Subcutaneous abdominal adipose tissue (tissue), 5 donors: ENCODE measurements at regions not wholly inside any gene's neighbourhood (a gene's known extent, or its start where the extent isn't known, plus 50 kb on each side); places are given as distances from the start of the nearest gene placed in this dataset.

ENCODE experiments used
- H3K27ac ChIP-seq: one replicate; pipeline ENCODE4 v1.7.0; 2013; ENCODE audit warnings: low read depth, mild to moderate bottlenecking, inconsistent platforms, low read length, moderate library complexity
- H3K27me3 ChIP-seq, 5 donors: one replicate each; pipeline ENCODE4 v1.7.0; 2013; ENCODE audit warnings: low read length in 5 of 5, inconsistent platforms in 1 of 5; ENCODE audit not compliant: control insufficient read depth in 5 of 5, insufficient read depth in 4 of 5
- H3K36me3 ChIP-seq, 5 donors: one replicate each; pipeline ENCODE4 v1.7.0; 2013; ENCODE audit warnings: low read length in 5 of 5; ENCODE audit not compliant: control insufficient read depth in 5 of 5, insufficient read depth in 5 of 5
- H3K4me1 ChIP-seq, 5 donors: one replicate each; pipeline ENCODE4 v1.7.0; 2013; ENCODE audit warnings: low read length in 5 of 5, mild to moderate bottlenecking in 3 of 5, moderate library complexity in 1 of 5; ENCODE audit not compliant: control insufficient read depth in 5 of 5, insufficient read depth in 5 of 5
- H3K4me3 ChIP-seq, 5 donors: one replicate each; pipeline ENCODE4 v1.7.0; 2013; ENCODE audit warnings: low read length in 5 of 5, low read depth in 1 of 5
- H3K9ac ChIP-seq, 5 donors: one replicate each; pipeline ENCODE4 v1.7.0; 2013; ENCODE audit warnings: low read length in 5 of 5, mild to moderate bottlenecking in 4 of 5, moderate library complexity in 3 of 5
- H3K9me3 ChIP-seq, 5 donors: one replicate each; pipeline ENCODE4 v1.7.0; 2013; ENCODE audit warnings: low read length in 5 of 5; ENCODE audit not compliant: control insufficient read depth in 5 of 5
- donor health status: healthy.
- donor health status: healthy.
- donor health status: healthy.
- donor health status: healthy.
- donor health status: healthy.

DNA sequence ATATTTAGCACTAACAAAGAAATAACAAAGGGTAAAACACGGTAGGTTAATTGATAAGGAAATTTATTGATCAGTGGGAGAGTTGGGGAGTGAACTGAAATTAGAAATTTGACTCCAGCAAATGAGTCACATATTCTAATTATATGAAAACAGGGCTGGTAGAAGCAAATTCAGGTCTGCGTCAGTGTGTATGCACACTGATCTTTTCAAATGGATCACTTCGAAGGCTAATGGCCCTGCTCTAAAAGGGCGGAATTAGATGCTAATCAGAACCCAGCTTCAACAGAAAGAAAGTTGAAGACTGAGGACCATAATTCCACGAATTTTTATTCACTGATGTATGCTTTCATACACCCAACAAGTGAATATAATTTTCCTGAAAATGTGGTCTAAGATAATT lies 762.4 kb upstream of the DPPA4 start:
- no peak overlapping the region for H3K27ac ChIP-seq
- no peaks in the 10 kb centered on the region for H3K36me3 ChIP-seq
- no peaks in the 10 kb centered on the region for H3K27me3 ChIP-seq
- no peak overlapping the region for H3K9ac ChIP-seq
- H3K4me3 ChIP-seq, result no peak overlapping the region
- no peaks in the 10 kb centered on the region for H3K9me3 ChIP-seq
- H3K4me1 ChIP-seq, result no peaks in the 10 kb centered on the region

DNA sequence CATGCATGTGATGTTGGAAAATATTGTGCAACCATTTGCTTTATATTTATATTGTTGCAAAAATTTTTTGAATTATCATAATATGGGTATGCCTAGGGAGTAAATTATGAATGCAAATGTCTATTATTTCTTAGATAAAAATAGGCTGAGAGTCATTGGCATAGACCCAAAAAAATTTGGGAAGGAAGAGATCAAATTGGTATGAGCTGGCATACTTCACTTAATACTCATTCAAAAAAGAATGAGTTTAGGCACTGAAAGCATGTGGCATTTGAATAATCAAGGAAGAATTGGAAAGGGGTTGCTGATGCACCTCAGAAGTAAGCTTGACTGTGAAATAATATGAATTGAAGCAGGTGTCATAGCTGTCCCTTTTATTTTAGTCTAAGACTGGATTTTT lies 764.0 kb upstream of the DPPA4 start:
- no peaks in the 10 kb centered on the region for H3K27me3 ChIP-seq
- no peak overlapping the region for H3K9ac ChIP-seq
- no peaks in the 10 kb centered on the region for H3K9me3 ChIP-seq
- H3K4me3 ChIP-seq, result no peak overlapping the region
- H3K36me3 ChIP-seq, result no peaks in the 10 kb centered on the region
- no peaks in the 10 kb centered on the region for H3K4me1 ChIP-seq
- no peak overlapping the region for H3K27ac ChIP-seq

DNA sequence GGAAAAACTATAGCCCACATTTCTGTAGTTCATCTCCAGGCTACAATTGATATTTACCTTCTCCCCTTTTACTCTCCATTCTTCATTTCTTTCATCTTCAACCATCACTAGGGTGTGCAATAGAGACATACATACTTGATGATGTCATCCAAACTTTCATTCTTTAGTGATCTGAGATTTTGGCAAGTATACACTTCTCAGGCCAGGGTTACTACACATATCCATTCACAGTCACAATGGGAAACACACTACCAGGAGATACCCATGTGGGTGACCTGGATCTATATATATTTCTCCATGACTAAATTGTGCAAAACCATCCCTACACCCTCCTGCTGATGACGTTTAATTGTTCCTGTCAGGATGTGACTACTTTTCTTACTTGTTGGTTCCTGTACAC lies 769.5 kb upstream of the DPPA4 start:
- Histone ChIP-seq H3K36me3 (no peaks in the 10 kb centered on the region), H3K9me3 (peaks cover 0 to 2% (median 0%) of the 10 kb centered on the region in 5 donors), H3K27me3 (no peaks in the 10 kb centered on the region), H3K4me1 (no peaks in the 10 kb centered on the region), H3K27ac (no peak overlapping the region), H3K9ac (no peak overlapping the region), H3K4me3 (no peak overlapping the region)

DNA sequence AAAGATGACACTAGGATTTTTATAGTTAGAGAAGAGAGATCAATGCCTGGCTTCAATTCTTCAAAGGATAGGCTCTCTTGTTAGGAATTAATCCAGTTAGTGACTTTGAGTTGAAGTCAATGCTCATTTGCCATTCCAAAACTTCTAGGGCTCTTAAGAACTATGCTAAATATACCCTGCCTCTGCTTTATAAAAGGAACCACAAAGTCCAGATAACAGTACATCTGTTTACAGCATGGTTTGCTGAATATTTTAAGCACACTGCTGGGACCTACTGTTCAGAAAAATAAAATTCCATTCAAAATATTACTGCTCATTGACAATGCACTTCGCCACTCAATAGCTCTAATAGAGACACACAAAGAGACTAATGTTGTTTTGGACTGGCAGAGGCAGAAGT lies 786.6 kb upstream of the DPPA4 start:
- H3K4me3 ChIP-seq, result no peak overlapping the region
- no peak overlapping the region for H3K9ac ChIP-seq
- H3K4me1 ChIP-seq, result no peaks in the 10 kb centered on the region
- peaks cover 0 to 4% (median 0%) of the 10 kb centered on the region in 5 donors for H3K9me3 ChIP-seq
- H3K36me3 ChIP-seq, result no peaks in the 10 kb centered on the region
- no peak overlapping the region for H3K27ac ChIP-seq
- no peaks in the 10 kb centered on the region for H3K27me3 ChIP-seq

DNA sequence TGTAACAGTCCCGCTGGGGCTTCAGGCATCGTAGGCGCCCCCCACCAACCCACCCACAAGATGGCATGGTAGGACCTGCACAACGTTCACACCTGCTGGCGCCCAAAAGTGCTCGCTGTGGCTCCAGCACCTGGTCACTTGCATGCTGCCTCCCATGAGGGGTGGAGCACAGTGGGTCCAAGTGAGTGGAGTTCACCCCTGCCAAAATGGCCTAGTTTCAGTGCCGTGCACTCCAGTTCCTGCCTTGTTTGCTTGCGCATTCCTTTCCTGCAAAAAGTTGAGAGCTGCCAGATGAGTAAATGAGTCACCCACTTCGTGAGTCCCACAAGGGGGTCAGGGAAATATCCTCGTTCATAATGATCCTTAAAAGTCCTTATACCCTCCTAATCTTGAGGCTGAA lies 788.7 kb upstream of the DPPA4 start:
- Histone ChIP-seq H3K27me3 (no peaks in the 10 kb centered on the region), H3K36me3 (no peaks in the 10 kb centered on the region), H3K27ac (no peak overlapping the region), H3K4me1 (no peaks in the 10 kb centered on the region), H3K9ac (no peak overlapping the region), H3K9me3 (peaks cover 0 to 4% (median 0%) of the 10 kb centered on the region in 5 donors), H3K4me3 (no peak overlapping the region)

DNA sequence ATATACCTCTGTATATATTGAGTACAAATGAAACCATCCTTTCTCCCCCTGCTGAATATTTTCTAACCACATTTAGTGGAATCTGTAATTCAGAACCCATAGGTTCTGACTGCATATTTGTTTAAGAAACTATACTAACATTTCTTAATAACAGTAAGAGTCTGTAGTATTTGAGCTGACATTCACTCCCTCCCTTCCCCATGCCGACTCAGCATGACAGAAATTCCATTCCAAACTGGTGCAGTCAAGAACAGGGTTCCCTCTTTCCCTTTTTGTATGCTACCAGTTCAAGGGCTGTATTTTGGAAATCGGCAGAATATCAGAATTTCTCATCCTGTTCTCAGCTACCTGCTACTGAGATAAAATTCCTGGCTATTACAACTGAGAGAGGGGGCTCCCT lies 796.6 kb upstream of the DPPA4 start:
- no peaks in the 10 kb centered on the region for H3K27me3 ChIP-seq
- no peak overlapping the region for H3K4me3 ChIP-seq
- H3K9ac ChIP-seq, result no peak overlapping the region
- peaks cover 0 to 4% (median 0%) of the 10 kb centered on the region in 5 donors for H3K9me3 ChIP-seq
- no peak overlapping the region for H3K27ac ChIP-seq
- H3K4me1 ChIP-seq, result no peaks in the 10 kb centered on the region
- H3K36me3 ChIP-seq, result no peaks in the 10 kb centered on the region

DNA sequence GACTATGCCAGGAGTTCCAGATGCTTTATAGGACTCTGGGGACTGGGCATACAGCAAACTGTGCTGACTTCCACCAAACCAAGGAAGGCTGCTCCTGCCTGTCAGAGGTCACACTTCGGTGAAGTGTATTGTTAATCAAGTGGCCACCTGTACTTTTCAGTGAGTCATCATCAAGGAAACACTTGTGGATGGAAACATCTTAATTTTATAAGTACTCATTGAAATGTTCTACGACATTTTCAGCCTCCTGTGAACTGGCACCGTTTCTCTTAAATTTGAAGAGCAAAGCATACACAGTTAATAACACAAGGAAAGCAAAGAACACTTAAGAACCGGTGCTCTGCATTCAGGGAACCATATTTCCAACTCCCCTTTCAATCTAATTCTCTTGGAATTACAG lies 801.7 kb upstream of the DPPA4 start:
- Histone ChIP-seq H3K4me3 (no peak overlapping the region), H3K9ac (no peak overlapping the region), H3K27me3 (no peaks in the 10 kb centered on the region), H3K9me3 (peaks cover 0 to 4% (median 0%) of the 10 kb centered on the region in 5 donors), H3K36me3 (no peaks in the 10 kb centered on the region), H3K27ac (no peak overlapping the region), H3K4me1 (no peaks in the 10 kb centered on the region)

DNA sequence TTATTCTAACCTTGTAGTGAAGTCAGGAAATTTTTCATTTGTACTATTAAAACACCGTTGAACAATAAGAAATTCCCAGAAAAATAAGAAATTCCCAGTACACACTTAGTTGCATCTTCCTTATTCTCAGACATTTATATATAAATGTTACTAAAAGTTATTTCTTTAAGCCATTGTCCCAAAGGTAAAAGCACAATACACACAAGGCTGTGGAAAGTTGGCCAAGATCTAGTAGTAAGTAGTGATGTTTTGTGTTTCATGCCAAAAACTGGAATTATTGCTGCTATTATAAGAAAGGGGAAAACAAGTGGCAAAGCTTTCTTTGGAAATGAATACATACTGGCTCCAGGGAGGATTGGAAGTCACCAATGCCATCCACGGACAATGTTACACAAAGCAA lies 802.5 kb upstream of the DPPA4 start:
- Histone ChIP-seq H3K9me3 (peaks cover 0 to 3% (median 0%) of the 10 kb centered on the region in 5 donors), H3K9ac (no peak overlapping the region), H3K4me1 (no peaks in the 10 kb centered on the region), H3K4me3 (no peak overlapping the region), H3K27ac (no peak overlapping the region), H3K27me3 (no peaks in the 10 kb centered on the region), H3K36me3 (no peaks in the 10 kb centered on the region)

DNA sequence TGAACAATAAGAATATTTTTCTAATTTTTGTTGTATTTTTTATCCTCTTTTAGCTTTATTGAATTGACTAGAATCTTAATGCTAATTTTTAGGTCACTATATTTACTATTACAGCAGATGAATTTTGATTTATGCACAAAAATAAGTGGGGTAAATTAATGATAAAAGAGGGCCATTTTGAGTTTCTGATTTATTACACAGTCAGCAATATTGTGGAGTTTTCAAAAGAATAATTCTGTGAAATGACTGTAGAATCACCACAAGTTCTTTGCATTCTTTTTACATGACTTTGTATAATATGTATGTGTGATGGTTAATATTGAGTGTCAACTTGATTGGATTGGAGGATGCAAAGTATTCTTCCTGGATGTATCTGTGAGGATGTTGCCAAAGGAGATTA lies 812.4 kb upstream of the DPPA4 start:
- H3K9ac ChIP-seq, result no peak overlapping the region
- no peak overlapping the region for H3K27ac ChIP-seq
- H3K36me3 ChIP-seq, result no peaks in the 10 kb centered on the region
- no peak overlapping the region for H3K4me3 ChIP-seq
- H3K27me3 ChIP-seq, result no peaks in the 10 kb centered on the region
- H3K4me1 ChIP-seq, result no peaks in the 10 kb centered on the region
- H3K9me3 ChIP-seq, result peaks cover 0 to 3% (median 0%) of the 10 kb centered on the region in 5 donors

DNA sequence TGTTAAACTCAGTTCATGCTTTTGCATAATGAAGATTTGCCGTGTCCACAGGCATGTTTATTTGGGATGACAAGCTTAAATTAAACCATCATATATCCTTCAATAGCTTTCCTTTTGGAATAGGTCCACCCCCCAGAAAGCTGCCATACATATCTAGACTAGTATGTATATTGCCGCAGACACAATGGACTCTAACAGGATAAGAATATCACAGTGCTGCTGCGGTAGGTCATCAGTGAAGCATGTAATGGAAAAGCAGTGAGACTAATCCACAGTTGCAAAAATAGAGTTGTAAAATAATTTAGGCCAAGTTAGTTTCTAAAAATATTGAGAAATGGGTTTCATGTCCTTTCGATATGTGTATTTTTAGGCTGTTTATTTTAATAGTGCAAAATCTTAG lies 819.9 kb upstream of the DPPA4 start:
- H3K9me3 ChIP-seq, result no peaks in the 10 kb centered on the region
- no peaks in the 10 kb centered on the region for H3K4me1 ChIP-seq
- H3K36me3 ChIP-seq, result no peaks in the 10 kb centered on the region
- no peak overlapping the region for H3K27ac ChIP-seq
- H3K4me3 ChIP-seq, result no peak overlapping the region
- H3K9ac ChIP-seq, result no peak overlapping the region
- no peaks in the 10 kb centered on the region for H3K27me3 ChIP-seq
